Globus pallidus (tissue), 1 donor: ENCODE measurements at regions not wholly inside any gene's neighbourhood (a gene's known extent, or its start where the extent isn't known, plus 50 kb on each side); places are given as distances from the start of the nearest gene placed in this dataset.
"Not testable (repeated sequence)": the region's sequence is repeated elsewhere in the genome, so short reads cannot be mapped to it uniquely, and the experiment has no call there.

Experiments
- DNase-seq: peaks from one replicate; pipeline ENCODE4 v3.0.0-alpha.2; 2015; ENCODE audit warnings: low spot score

GRCh38 chr13:79607895-79608294 lies 126.9 kb downstream of the NDFIP2 start:
- DNase-seq: not testable (repeated sequence)
